IMR-90 (cell line): ENCODE measurements at regions not wholly inside any gene's neighbourhood (a gene's known extent, or its start where the extent isn't known, plus 50 kb on each side); places are given as distances from the start of the nearest gene placed in this dataset.

Experiments used
- ATAC-seq: fragments of 200-7000 bp; cut with Tn5 transposase; 2 replicates; pipeline ENCODE4 v1.9.1; 2020; ENCODE audit warnings: low read depth, mild to moderate bottlenecking, moderate library complexity
- BruUV-seq: library from RNA; stranded (reverse); fragments of 400-500 nt; replicated peaks from 2 replicates; lab custom pipeline; 2021; lab: Mats Ljungman, UMichigan
- CTCF ChIA-PET: fragments of 300-600 bp; formaldehyde crosslinking; extraction: SDS; loops from one replicate; lab custom pipeline; 2021; ENCODE audit warnings: antibody characterized with exemption; lab: Yijun Ruan, JAX
- POLR2A ChIA-PET: fragments of 300-600 bp; sonication (Branson Sonifier 250); formaldehyde crosslinking; loops from one replicate; lab custom pipeline; 2022; ENCODE audit warnings: antibody characterized with exemption; ENCODE audit not compliant: unreplicated experiment; lab: Charles Lee
- DNase-seq: peaks from one replicate; pipeline ENCODE4 v3.0.0; 2013
- H2AFZ ChIP-seq: replicated peaks from 2 replicates; pipeline ENCODE3; 2013; ENCODE audit warnings: low read length, mild to moderate bottlenecking; ENCODE audit not compliant: poor library complexity
- H2AK5ac ChIP-seq: 2 replicates; pipeline ENCODE4 v1.6.1; 2013; ENCODE audit warnings: low read depth, low read length, inconsistent platforms
- H2AK9ac ChIP-seq: replicated peaks from 2 replicates; pipeline ENCODE3; 2013; ENCODE audit warnings: mild to moderate bottlenecking, low read depth, low read length, moderate library complexity; ENCODE audit not compliant: poor library complexity
- H2BK120ac ChIP-seq: 2 replicates; pipeline ENCODE4 v1.6.1; 2013; ENCODE audit warnings: low read depth, low read length, inconsistent platforms
- H2BK15ac ChIP-seq: 3 replicates; pipeline ENCODE4 v1.6.1; 2013; ENCODE audit warnings: low read depth, low read length, inconsistent platforms
- H2BK20ac ChIP-seq: 2 replicates; pipeline ENCODE4 v1.6.1; 2013; ENCODE audit warnings: low read depth, mild to moderate bottlenecking, inconsistent platforms, low read length, moderate library complexity
- H2BK5ac ChIP-seq: 2 replicates; pipeline ENCODE4 v1.6.1; 2013; ENCODE audit warnings: mild to moderate bottlenecking, low read depth, low read length, inconsistent platforms; ENCODE audit not compliant: poor library complexity, severe bottlenecking
- H3K14ac ChIP-seq: replicated peaks from 2 replicates; pipeline ENCODE4 v1.6.1; 2013; ENCODE audit warnings: low read depth, low read length, inconsistent platforms
- H3K18ac ChIP-seq: 2 replicates; pipeline ENCODE4 v1.6.1; 2013; ENCODE audit warnings: low read depth, low read length, control low read depth
- H3K23ac ChIP-seq: 2 replicates; pipeline ENCODE4 v1.6.1; 2013; ENCODE audit warnings: low read depth, low read length, inconsistent platforms
- H3K27ac ChIP-seq: 2 replicates; pipeline ENCODE4 v1.5.1; 2013; ENCODE audit warnings: mild to moderate bottlenecking, control low read depth, low read length; ENCODE audit not compliant: insufficient read depth
- H3K27me3 ChIP-seq: 2 replicates; pipeline ENCODE4 v1.6.1; 2013; ENCODE audit warnings: low read length; ENCODE audit not compliant: control insufficient read depth, insufficient read depth
- H3K36me3 ChIP-seq: 2 replicates; pipeline ENCODE4 v1.6.1; 2013; ENCODE audit warnings: low read length, mixed read lengths; ENCODE audit not compliant: control insufficient read depth, insufficient read depth
- H3K4ac ChIP-seq: 2 replicates; pipeline ENCODE4 v1.6.1; 2013; ENCODE audit warnings: low read depth, low read length, inconsistent platforms
- H3K4me1 ChIP-seq: 2 replicates; pipeline ENCODE4 v1.6.1; 2013; ENCODE audit warnings: low read length, mixed read lengths; ENCODE audit not compliant: control insufficient read depth, insufficient read depth
- H3K4me2 ChIP-seq: 2 replicates; pipeline ENCODE4 v1.6.1; 2013; ENCODE audit warnings: low read depth, mild to moderate bottlenecking, control low read depth, low read length, moderate library complexity
- H3K4me3 ChIP-seq: 2 replicates; pipeline ENCODE4 v1.5.1; 2013; ENCODE audit warnings: low read depth, mild to moderate bottlenecking, control low read depth, low read length, moderate library complexity; ENCODE audit not compliant: insufficient read depth
- H3K56ac ChIP-seq: 2 replicates; pipeline ENCODE4 v1.6.1; 2013; ENCODE audit warnings: low read length, inconsistent platforms; ENCODE audit not compliant: insufficient read depth; ENCODE audit errors: extremely low read depth
- H3K79me1 ChIP-seq, 2 experiments: 2 replicates each; pipeline ENCODE4 v1.6.1; 2013; ENCODE audit warnings: low read length in 2 of 2, inconsistent platforms in 1 of 2, low read depth in 1 of 2
- H3K9ac ChIP-seq: 2 replicates; pipeline ENCODE4 v1.6.1; 2013; ENCODE audit warnings: low read depth, low read length, control low read depth
- H3K9me1 ChIP-seq: 2 replicates; pipeline ENCODE4 v1.6.1; 2013; ENCODE audit warnings: low read length, inconsistent platforms; ENCODE audit not compliant: insufficient read depth
- H3K9me3 ChIP-seq: 2 replicates; pipeline ENCODE4 v1.6.1; 2013; ENCODE audit warnings: low read length; ENCODE audit not compliant: control insufficient read depth, insufficient read depth
- H4K20me1 ChIP-seq: 2 replicates; pipeline ENCODE4 v1.6.1; 2013; ENCODE audit warnings: low read length, inconsistent platforms; ENCODE audit not compliant: insufficient read depth
- H4K5ac ChIP-seq: 2 replicates; pipeline ENCODE4 v1.6.1; 2013; ENCODE audit warnings: mild to moderate bottlenecking, low read depth, low read length, control low read depth
- H4K8ac ChIP-seq, 2 experiments: 2 replicates each; pipeline ENCODE4 v1.6.1; 2013; ENCODE audit warnings: low read depth in 2 of 2, low read length in 2 of 2, control low read depth in 1 of 2, inconsistent platforms in 1 of 2
- H4K91ac ChIP-seq: 2 replicates; pipeline ENCODE4 v1.6.1; 2013; ENCODE audit warnings: low read depth, low read length, inconsistent platforms; ENCODE audit not compliant: insufficient read depth
- NFE2L2 ChIP-seq: fragments of 150-350 bp; IDR thresholded peaks from 2 replicates; pipeline ENCODE4 v1.6.1; 2016; ENCODE audit warnings: low read depth, mild to moderate bottlenecking, low read length
- dilution Hi-C: fragments of 300-500 bp; cut with HindIII; formaldehyde crosslinking; loops from one replicate; pipeline ENCODE4 v1.14.3; 2018; ENCODE audit warnings: low sequenced_read_pairs; ENCODE audit not compliant: unreplicated experiment
- in situ Hi-C: fragments of 300-500 bp; cut with MboI; formaldehyde crosslinking; loops from 3 replicates; pipeline ENCODE4 v1.14.3; 2019; ENCODE audit warnings: low sequenced_read_pairs, inconsistent platforms, mixed read lengths
- intact Hi-C: fragments of 100-400 bp; cut with micrococcal nuclease; formaldehyde crosslinking; loops from 2 replicates; pipeline ENCODE4 v1.10.0; 2022

- H2BK5ac ChIP-seq = no peak overlapping the region
- H3K36me3 ChIP-seq = no peaks in the 10 kb centered on the region
- intact Hi-C loops (no loop called here), in situ Hi-C loops (no loop called here), dilution Hi-C loops (no loop called here)
- no peak overlapping the region for H2AFZ ChIP-seq
- H4K20me1 ChIP-seq = no peaks in the 10 kb centered on the region
- no peak overlapping the region for H3K9ac ChIP-seq
- CTCF ChIA-PET = no interaction called here
- H3K4me2 ChIP-seq = no peak overlapping the region
- H2AK9ac ChIP-seq = no peak overlapping the region
- no peak for TF ChIP-seq NFE2L2
- no peaks in the 10 kb centered on the region for H3K9me1 ChIP-seq
- H2BK120ac ChIP-seq = no peak overlapping the region
- no peak overlapping the region for H3K56ac ChIP-seq
- BruUV-seq = no TSS peak
- no peak overlapping the region for H4K8ac ChIP-seq
- H2BK20ac ChIP-seq = no peak overlapping the region
- no peaks in the 10 kb centered on the region for H3K9me3 ChIP-seq
- no peak overlapping the region for H3K18ac ChIP-seq
- H3K23ac ChIP-seq = no peak overlapping the region
- H4K91ac ChIP-seq = no peak overlapping the region
- ATAC-seq = no peak
- H2AK5ac ChIP-seq = no peak overlapping the region
- H4K5ac ChIP-seq = no peak overlapping the region
- no peak overlapping the region for H3K4ac ChIP-seq
- H3K27ac ChIP-seq = no peak overlapping the region
- no peak overlapping the region for H3K4me3 ChIP-seq
- H3K4me1 ChIP-seq = no peaks in the 10 kb centered on the region
- POLR2A ChIA-PET = no interaction called here
- H3K14ac ChIP-seq = no peak overlapping the region
- H3K27me3 ChIP-seq = peaks cover 34% of the 10 kb centered on the region
- H2BK15ac ChIP-seq = no peak overlapping the region
- no peak for DNase-seq
- H3K79me1 ChIP-seq = no peaks in the 10 kb centered on the region
Measured at GRCh38 chr17:72208832-72209231, 88.0 kb downstream of the SOX9 start.
